Peyer's patch (tissue), 4 donors: ENCODE measurements at regions not wholly inside any gene's neighbourhood (a gene's known extent, or its start where the extent isn't known, plus 50 kb on each side); places are given as distances from the start of the nearest gene placed in this dataset.

Source experiments
- POLR2A ChIP-seq, 2 donors: fragments of 450-650 bp; IDR thresholded peaks; one replicate each; pipeline ENCODE4 v1.5.1; 2017; ENCODE audit warnings: antibody characterized with exemption in 2 of 2, mild to moderate bottlenecking in 2 of 2, moderate library complexity in 2 of 2
- TF ChIP-seq, protein P1 (sequence below), 6 experiments: fragments of 450-650 bp in 4 of 6; fragments of 200-600 bp in 2 of 6; sonication (generic) in 1 of 6; IDR thresholded peaks; one replicate each; pipeline ENCODE4 v1.5.1; 2017 to 2019; ENCODE audit warnings: antibody characterized with exemption in 6 of 6, mild to moderate bottlenecking in 3 of 6, moderate library complexity in 1 of 6

GRCh38 chr12:91274916-91275315, 92.3 kb upstream of the DCN start:
- TF ChIP-seq POLR2A (IDR thresholded peaks at IDR 0.05): no peak
- TF ChIP-seq, protein P1, sequence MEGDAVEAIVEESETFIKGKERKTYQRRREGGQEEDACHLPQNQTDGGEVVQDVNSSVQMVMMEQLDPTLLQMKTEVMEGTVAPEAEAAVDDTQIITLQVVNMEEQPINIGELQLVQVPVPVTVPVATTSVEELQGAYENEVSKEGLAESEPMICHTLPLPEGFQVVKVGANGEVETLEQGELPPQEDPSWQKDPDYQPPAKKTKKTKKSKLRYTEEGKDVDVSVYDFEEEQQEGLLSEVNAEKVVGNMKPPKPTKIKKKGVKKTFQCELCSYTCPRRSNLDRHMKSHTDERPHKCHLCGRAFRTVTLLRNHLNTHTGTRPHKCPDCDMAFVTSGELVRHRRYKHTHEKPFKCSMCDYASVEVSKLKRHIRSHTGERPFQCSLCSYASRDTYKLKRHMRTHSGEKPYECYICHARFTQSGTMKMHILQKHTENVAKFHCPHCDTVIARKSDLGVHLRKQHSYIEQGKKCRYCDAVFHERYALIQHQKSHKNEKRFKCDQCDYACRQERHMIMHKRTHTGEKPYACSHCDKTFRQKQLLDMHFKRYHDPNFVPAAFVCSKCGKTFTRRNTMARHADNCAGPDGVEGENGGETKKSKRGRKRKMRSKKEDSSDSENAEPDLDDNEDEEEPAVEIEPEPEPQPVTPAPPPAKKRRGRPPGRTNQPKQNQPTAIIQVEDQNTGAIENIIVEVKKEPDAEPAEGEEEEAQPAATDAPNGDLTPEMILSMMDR (IDR thresholded peaks at IDR 0.05): no peak
